Stimulated activated CD8-positive, alpha-beta memory T cell treated with anti-CD3 and anti-CD28 coated beads, Interleukin-7, amount 100 ng/mL, for 4 hours (primary cell): ENCODE measurements at regions not wholly inside any gene's neighbourhood (a gene's known extent, or its start where the extent isn't known, plus 50 kb on each side); places are given as distances from the start of the nearest gene placed in this dataset.
"Not testable (repeated sequence)": the region's sequence is repeated elsewhere in the genome, so short reads cannot be mapped to it uniquely, and the experiment has no call there.

Experiments
- DNase-seq, 2 donors: peaks; one replicate each; pipeline ENCODE4 v3.0.0-alpha.2; 2020; ENCODE audit warnings: low read depth in 2 of 2

GRCh38 chr6:102764317-102764716, 1370.8 kb downstream of the GRIK2 start:
- DNase-seq, result no peak

GRCh38 chr6:102763891-102764290, 1370.4 kb downstream of the GRIK2 start:
- no peak for DNase-seq

GRCh38 chr6:102761872-102762271, 1368.4 kb downstream of the GRIK2 start:
- no peak for DNase-seq

- DNase-seq, result no peak
Measured at GRCh38 chr6:102759415-102759814, 1365.9 kb downstream of the GRIK2 start.

GRCh38 chr6:102758536-102758935, 1365.0 kb downstream of the GRIK2 start:
- not testable (repeated sequence) for DNase-seq

GRCh38 chr6:102749210-102749971, 1355.9 kb downstream of the GRIK2 start:
- no peak for DNase-seq

GRCh38 chr6:102746941-102747340, 1353.4 kb downstream of the GRIK2 start:
- no peak for DNase-seq

GRCh38 chr6:102742754-102743356, 1349.3 kb downstream of the GRIK2 start:
- DNase-seq, result no peak

GRCh38 chr6:102742028-102742427, 1348.5 kb downstream of the GRIK2 start:
- no peak for DNase-seq

GRCh38 chr6:102736941-102737368, 1343.4 kb downstream of the GRIK2 start:
- DNase-seq, result no peak

- DNase-seq, result no peak
Measured at GRCh38 chr6:102732898-102733297, 1339.4 kb downstream of the GRIK2 start.

GRCh38 chr6:102722086-102722485, 1328.6 kb downstream of the GRIK2 start:
- DNase-seq, result not testable (repeated sequence)

- DNase-seq, result no peak
Measured at GRCh38 chr6:102717737-102718456, 1324.4 kb downstream of the GRIK2 start.

- no peak for DNase-seq
Measured at GRCh38 chr6:102717252-102717651, 1323.7 kb downstream of the GRIK2 start.

GRCh38 chr6:102701019-102701418, 1307.5 kb downstream of the GRIK2 start:
- no peak for DNase-seq

- DNase-seq, result no peak
Measured at GRCh38 chr6:102686461-102686860, 1293.0 kb downstream of the GRIK2 start.

GRCh38 chr6:102680413-102680812, 1286.9 kb downstream of the GRIK2 start:
- DNase-seq, result no peak

- DNase-seq, result no peak
Measured at GRCh38 chr6:102679865-102680264, 1286.4 kb downstream of the GRIK2 start.

- no peak for DNase-seq
Measured at GRCh38 chr6:102677225-102677624, 1283.7 kb downstream of the GRIK2 start.

GRCh38 chr6:102670735-102671134, 1277.2 kb downstream of the GRIK2 start:
- no peak for DNase-seq

- DNase-seq, result no peak
Measured at GRCh38 chr6:102662851-102663250, 1269.3 kb downstream of the GRIK2 start.

- DNase-seq, result no peak
Measured at GRCh38 chr6:102660303-102660702, 1266.8 kb downstream of the GRIK2 start.

- no peak for DNase-seq
Measured at GRCh38 chr6:102655823-102656222, 1262.3 kb downstream of the GRIK2 start.
